GM23248 (cell line): ENCODE measurements at regions not wholly inside any gene's neighbourhood (a gene's known extent, or its start where the extent isn't known, plus 50 kb on each side); places are given as distances from the start of the nearest gene placed in this dataset.

Experiments used
- EZH2 ChIP-seq: fragments of 200-600 bp; sonication (generic); IDR thresholded peaks from 2 replicates; pipeline ENCODE4 v1.6.1; 2018; ENCODE audit warnings: antibody characterized with exemption, mild to moderate bottlenecking; ENCODE audit not compliant: insufficient read depth, poor library complexity, severe bottlenecking
- EZH2phosphoT487 ChIP-seq: fragments of 200-600 bp; sonication (generic); IDR thresholded peaks from 2 replicates; pipeline ENCODE4 v1.6.1; 2018; ENCODE audit warnings: antibody characterized with exemption, moderate library complexity, mild to moderate bottlenecking, low read depth; ENCODE audit not compliant: insufficient read depth

GRCh38 chr1:244324176-244324883 is 127.4 kb downstream of the ADSS2 start:
- no peak for TF ChIP-seq EZH2
- no peak for TF ChIP-seq EZH2phosphoT487
